SK-N-SH treated with all-trans-retinoic acid at 6 μM for 48 hours (cell line): ENCODE measurements at regions not wholly inside any gene's neighbourhood (a gene's known extent, or its start where the extent isn't known, plus 50 kb on each side); places are given as distances from the start of the nearest gene placed in this dataset.

Experiments
- ATAC-seq: fragments of 200-7000 bp; cut with Tn5 transposase; 3 replicates; pipeline ENCODE4 v1.9.1; 2020; ENCODE audit warnings: mild to moderate bottlenecking, moderate library complexity
- ARNTL ChIP-seq: fragments of 450-650 bp; formaldehyde crosslinking; IDR thresholded peaks from 2 replicates; pipeline ENCODE4 v1.5.0; 2020; ENCODE audit warnings: low read depth, mild to moderate bottlenecking, moderate library complexity, borderline replicate concordance
- BACH2 ChIP-seq: fragments of 250-450 bp; sonication (Bioruptor Pico); IDR thresholded peaks from 2 replicates; pipeline ENCODE4 v1.9.0; 2021; ENCODE audit warnings: mild to moderate bottlenecking, borderline replicate concordance
- CREB5 ChIP-seq: fragments of 250-450 bp; sonication (Bioruptor Pico); IDR thresholded peaks from 2 replicates; pipeline ENCODE4 v1.5.1; 2020; ENCODE audit warnings: low read depth, mild to moderate bottlenecking, moderate library complexity
- CSRNP3 ChIP-seq: fragments of 250-450 bp; sonication (Bioruptor Pico); IDR thresholded peaks from 2 replicates; pipeline ENCODE4 v1.5.1; 2021; ENCODE audit warnings: mild to moderate bottlenecking, moderate library complexity
- GLIS3 ChIP-seq: fragments of 250-450 bp; sonication (Bioruptor Pico); IDR thresholded peaks from 2 replicates; pipeline ENCODE4 v1.5.0; 2020; ENCODE audit warnings: mild to moderate bottlenecking, moderate library complexity
- OSR1 ChIP-seq: fragments of 250-450 bp; sonication (Bioruptor Pico); IDR thresholded peaks from 2 replicates; pipeline ENCODE4 v1.8.0; 2022; ENCODE audit warnings: moderate library complexity, mild to moderate bottlenecking, inconsistent platforms
- PATZ1 ChIP-seq: fragments of 250-450 bp; sonication (Bioruptor Pico); IDR thresholded peaks from 2 replicates; pipeline ENCODE4 v1.8.0; 2020; ENCODE audit warnings: mild to moderate bottlenecking, moderate library complexity, borderline replicate concordance
- POU6F1 ChIP-seq: fragments of 250-450 bp; sonication (Bioruptor Pico); IDR thresholded peaks from 2 replicates; pipeline ENCODE4 v1.8.0; 2021; ENCODE audit warnings: low read depth, mild to moderate bottlenecking, moderate library complexity, borderline replicate concordance
- PPARA ChIP-seq: fragments of 250-450 bp; sonication (Bioruptor Pico); IDR thresholded peaks from 2 replicates; pipeline ENCODE4 v1.5.0; 2020; ENCODE audit warnings: mild to moderate bottlenecking, borderline replicate concordance
- RARB ChIP-seq: fragments of 250-450 bp; sonication (Bioruptor Pico); IDR thresholded peaks from 2 replicates; pipeline ENCODE4 v1.8.0; 2021; ENCODE audit warnings: mild to moderate bottlenecking, moderate library complexity
- TCF4 ChIP-seq: fragments of 250-450 bp; sonication (Bioruptor Pico); IDR thresholded peaks from 2 replicates; pipeline ENCODE4 v1.8.0; 2021; ENCODE audit warnings: mild to moderate bottlenecking, moderate library complexity, borderline replicate concordance
- TOX ChIP-seq: fragments of 250-450 bp; sonication (Bioruptor Pico); IDR thresholded peaks from 2 replicates; pipeline ENCODE4 v1.8.0; 2021; ENCODE audit warnings: mild to moderate bottlenecking, moderate library complexity, borderline replicate concordance
- TSHZ2 ChIP-seq: fragments of 250-450 bp; sonication (Bioruptor Pico); IDR thresholded peaks from 2 replicates; pipeline ENCODE4 v1.5.0; 2020; ENCODE audit warnings: mild to moderate bottlenecking, moderate library complexity
- ZC3H10 ChIP-seq: fragments of 250-450 bp; sonication (Bioruptor Pico); IDR thresholded peaks from 2 replicates; pipeline ENCODE4 v1.5.1; 2021; ENCODE audit warnings: mild to moderate bottlenecking, moderate library complexity
- ZFP30 ChIP-seq: fragments of 450-650 bp; formaldehyde crosslinking; IDR thresholded peaks from 2 replicates; pipeline ENCODE4 v1.5.0; 2022; ENCODE audit warnings: mild to moderate bottlenecking, moderate library complexity
- ZNF565 ChIP-seq: fragments of 450-650 bp; formaldehyde crosslinking; conservative IDR thresholded peaks from 2 replicates; pipeline ENCODE4 v1.5.0; 2020; ENCODE audit warnings: low read depth, mild to moderate bottlenecking, moderate library complexity
- ZNF8 ChIP-seq: fragments of 450-650 bp; formaldehyde crosslinking; IDR thresholded peaks from 2 replicates; pipeline ENCODE4 v1.5.0; 2020; ENCODE audit warnings: mild to moderate bottlenecking, moderate library complexity

- TF ChIP-seq ZNF8 (CRISPR knock-in tag), result no peak
- no peak for TF ChIP-seq ZFP30 (CRISPR knock-in tag)
- no peak for TF ChIP-seq CREB5 (CRISPR knock-in tag)
- no peak for TF ChIP-seq BACH2 (CRISPR knock-in tag)
- no peak for TF ChIP-seq TSHZ2 (CRISPR knock-in tag)
- TF ChIP-seq ZC3H10, result no peak
- no peak for TF ChIP-seq TOX (CRISPR knock-in tag)
- no peak for ATAC-seq
Measured at GRCh38 chr11:92739491-92739890, 230.0 kb upstream of the MTNR1B start.

- no peak for ATAC-seq
- no peak for TF ChIP-seq ZC3H10
- no peak for TF ChIP-seq TOX (CRISPR knock-in tag)
- no peak for TF ChIP-seq TSHZ2 (CRISPR knock-in tag)
- TF ChIP-seq ARNTL (CRISPR knock-in tag), result no peak
- TF ChIP-seq POU6F1 (CRISPR knock-in tag), result no peak
- TF ChIP-seq CSRNP3 (CRISPR knock-in tag), result no peak
- no peak for TF ChIP-seq RARB
- TF ChIP-seq ZNF565 (CRISPR knock-in tag), result no peak
- TF ChIP-seq OSR1 (CRISPR knock-in tag), result no peak
- no peak for TF ChIP-seq CREB5 (CRISPR knock-in tag)
- TF ChIP-seq TCF4 (CRISPR knock-in tag), result no peak
Measured at GRCh38 chr11:92740276-92740675, 229.2 kb upstream of the MTNR1B start.

- ATAC-seq, result no peak
- TF ChIP-seq PATZ1 (no peak), ZNF565 (CRISPR knock-in tag) (no peak), ZNF8 (CRISPR knock-in tag) (no peak), PPARA (CRISPR knock-in tag) (no peak), TOX (CRISPR knock-in tag) (no peak), GLIS3 (no peak), TSHZ2 (CRISPR knock-in tag) (no peak), RARB (no peak)
Measured at GRCh38 chr11:92744929-92745585, 224.4 kb upstream of the MTNR1B start.
